ENCODE measurements at regions not wholly inside any gene's neighbourhood (a gene's known extent, or its start where the extent isn't known, plus 50 kb on each side); places are given as distances from the start of the nearest gene placed in this dataset.

GRCh38 chr22:47267513-47268282, 505.2 kb downstream of the TBC1D22A start:
- DNase-seq, result no peak

- no peak for DNase-seq
Measured at GRCh38 chr22:47266329-47266728, 503.9 kb downstream of the TBC1D22A start.

GRCh38 chr22:47260551-47260950, 498.1 kb downstream of the TBC1D22A start:
- no peak for DNase-seq

- DNase-seq, result no peak
Measured at GRCh38 chr22:47259990-47260389, 497.5 kb downstream of the TBC1D22A start.

- no peak for DNase-seq
Measured at GRCh38 chr22:47259049-47259448, 496.6 kb downstream of the TBC1D22A start.

- no peak for DNase-seq
Measured at GRCh38 chr22:47257976-47258375, 495.5 kb downstream of the TBC1D22A start.

- no peak for DNase-seq
Measured at GRCh38 chr22:47257566-47257965, 495.1 kb downstream of the TBC1D22A start.

GRCh38 chr22:47251911-47252310, 489.5 kb downstream of the TBC1D22A start:
- DNase-seq, result no peak

GRCh38 chr22:47250995-47251765, 488.7 kb downstream of the TBC1D22A start:
- DNase-seq, result no peak

- no peak for DNase-seq
Measured at GRCh38 chr22:47249370-47249928, 487.0 kb downstream of the TBC1D22A start.

- DNase-seq, result no peak
Measured at GRCh38 chr22:47248925-47249324, 486.5 kb downstream of the TBC1D22A start.

GRCh38 chr22:47247579-47248240, 485.3 kb downstream of the TBC1D22A start:
- no peak for DNase-seq

- DNase-seq, result no peak
Measured at GRCh38 chr22:47245786-47246185, 483.3 kb downstream of the TBC1D22A start.

GRCh38 chr22:47245286-47245685, 482.8 kb downstream of the TBC1D22A start:
- no peak for DNase-seq

GRCh38 chr22:47240116-47240515, 477.7 kb downstream of the TBC1D22A start:
- DNase-seq, result no peak

GRCh38 chr22:47239474-47239860, 477.0 kb downstream of the TBC1D22A start:
- no peak for DNase-seq

GRCh38 chr22:47238690-47239473, 476.4 kb downstream of the TBC1D22A start:
- no peak for DNase-seq

- DNase-seq, result no peak
Measured at GRCh38 chr22:47237890-47238480, 475.5 kb downstream of the TBC1D22A start.

- no peak for DNase-seq
Measured at GRCh38 chr22:47236718-47237117, 474.3 kb downstream of the TBC1D22A start.

GRCh38 chr22:47236161-47236560, 473.7 kb downstream of the TBC1D22A start:
- DNase-seq, result no peak

- DNase-seq, result no peak
Measured at GRCh38 chr22:47233316-47234243, 471.1 kb downstream of the TBC1D22A start.

Measured in hematopoietic multipotent progenitor cell treated with erythropoietin and hydrocortisone succinate and interleukin-3 and kit ligand, for 6 days (in vitro differentiated cells).